ENCODE measurements at regions not wholly inside any gene's neighbourhood (a gene's known extent, or its start where the extent isn't known, plus 50 kb on each side); places are given as distances from the start of the nearest gene placed in this dataset.

GRCh38 chr13:74197677-74198429 is 63.6 kb upstream of the KLF12 start:
- no peak for DNase-seq
- no peaks in the 10 kb centered on the region for H3K4me1 ChIP-seq (ENCODE audit: control insufficient read depth, insufficient read depth, low read length, poor library complexity, severe bottlenecking)
- no peaks in the 10 kb centered on the region for H3K27me3 ChIP-seq (replicated peaks; ENCODE audit: control insufficient read depth, insufficient read depth, low read length, poor library complexity, severe bottlenecking)
- no peak overlapping the region for H3K27ac ChIP-seq (ENCODE audit: insufficient read depth, low read length, poor library complexity, severe bottlenecking)
- H3K9me3 ChIP-seq (ENCODE audit: control insufficient read depth, low read length): no peaks in the 10 kb centered on the region
- H3K4me3 ChIP-seq (ENCODE audit: insufficient read depth, low read depth, low read length, poor library complexity, severe bottlenecking): no peak overlapping the region
- no peaks in the 10 kb centered on the region for H3K36me3 ChIP-seq (ENCODE audit: control insufficient read depth, insufficient read depth, low read length)

- H3K9me3 ChIP-seq (ENCODE audit: control insufficient read depth, low read length): no peaks in the 10 kb centered on the region
- H3K4me3 ChIP-seq (ENCODE audit: insufficient read depth, low read depth, low read length, poor library complexity, severe bottlenecking): no peak overlapping the region
- H3K4me1 ChIP-seq (ENCODE audit: control insufficient read depth, insufficient read depth, low read length, poor library complexity, severe bottlenecking): peaks cover 5% of the 10 kb centered on the region
- H3K27me3 ChIP-seq (replicated peaks; ENCODE audit: control insufficient read depth, insufficient read depth, low read length, poor library complexity, severe bottlenecking): no peaks in the 10 kb centered on the region
- DNase-seq: no peak
- H3K36me3 ChIP-seq (ENCODE audit: control insufficient read depth, insufficient read depth, low read length): no peaks in the 10 kb centered on the region
- no peak overlapping the region for H3K27ac ChIP-seq (ENCODE audit: insufficient read depth, low read length, poor library complexity, severe bottlenecking)
Observed at GRCh38 chr13:74194846-74195245, 60.6 kb upstream of the KLF12 start.

GRCh38 chr13:74193391-74193790 is 59.2 kb upstream of the KLF12 start:
- Histone ChIP-seq H3K27ac (ENCODE audit: insufficient read depth, low read length, poor library complexity, severe bottlenecking) (no peak overlapping the region), H3K4me1 (ENCODE audit: control insufficient read depth, insufficient read depth, low read length, poor library complexity, severe bottlenecking) (peaks cover 5% of the 10 kb centered on the region), H3K36me3 (ENCODE audit: control insufficient read depth, insufficient read depth, low read length) (no peaks in the 10 kb centered on the region), H3K27me3 (replicated peaks; ENCODE audit: control insufficient read depth, insufficient read depth, low read length, poor library complexity, severe bottlenecking) (no peaks in the 10 kb centered on the region), H3K9me3 (ENCODE audit: control insufficient read depth, low read length) (no peaks in the 10 kb centered on the region), H3K4me3 (ENCODE audit: insufficient read depth, low read depth, low read length, poor library complexity, severe bottlenecking) (no peak overlapping the region)
- DNase-seq: no peak

GRCh38 chr13:74191410-74191809 is 57.2 kb upstream of the KLF12 start:
- Histone ChIP-seq H3K9me3 (ENCODE audit: control insufficient read depth, low read length) (no peaks in the 10 kb centered on the region), H3K36me3 (ENCODE audit: control insufficient read depth, insufficient read depth, low read length) (no peaks in the 10 kb centered on the region), H3K4me1 (ENCODE audit: control insufficient read depth, insufficient read depth, low read length, poor library complexity, severe bottlenecking) (peaks cover 5% of the 10 kb centered on the region), H3K4me3 (ENCODE audit: insufficient read depth, low read depth, low read length, poor library complexity, severe bottlenecking) (no peak overlapping the region), H3K27ac (ENCODE audit: insufficient read depth, low read length, poor library complexity, severe bottlenecking) (no peak overlapping the region), H3K27me3 (replicated peaks; ENCODE audit: control insufficient read depth, insufficient read depth, low read length, poor library complexity, severe bottlenecking) (no peaks in the 10 kb centered on the region)
- no peak for DNase-seq

GRCh38 chr13:74190999-74191398 is 56.8 kb upstream of the KLF12 start:
- Histone ChIP-seq H3K36me3 (ENCODE audit: control insufficient read depth, insufficient read depth, low read length) (no peaks in the 10 kb centered on the region), H3K27me3 (replicated peaks; ENCODE audit: control insufficient read depth, insufficient read depth, low read length, poor library complexity, severe bottlenecking) (no peaks in the 10 kb centered on the region), H3K27ac (ENCODE audit: insufficient read depth, low read length, poor library complexity, severe bottlenecking) (no peak overlapping the region), H3K4me3 (ENCODE audit: insufficient read depth, low read depth, low read length, poor library complexity, severe bottlenecking) (no peak overlapping the region), H3K9me3 (ENCODE audit: control insufficient read depth, low read length) (no peaks in the 10 kb centered on the region), H3K4me1 (ENCODE audit: control insufficient read depth, insufficient read depth, low read length, poor library complexity, severe bottlenecking) (peaks cover 5% of the 10 kb centered on the region)
- DNase-seq: no peak

GRCh38 chr13:74187564-74187963 is 53.4 kb upstream of the KLF12 start:
- H3K36me3 ChIP-seq (ENCODE audit: control insufficient read depth, insufficient read depth, low read length): no peaks in the 10 kb centered on the region

GRCh38 chr13:74184283-74184682 is 50.1 kb upstream of the KLF12 start:
- H3K27ac ChIP-seq (ENCODE audit: insufficient read depth, low read length, poor library complexity, severe bottlenecking): no peak overlapping the region
- H3K4me1 ChIP-seq (ENCODE audit: control insufficient read depth, insufficient read depth, low read length, poor library complexity, severe bottlenecking): no peaks in the 10 kb centered on the region
- no peak for DNase-seq
- H3K36me3 ChIP-seq (ENCODE audit: control insufficient read depth, insufficient read depth, low read length): no peaks in the 10 kb centered on the region
- H3K9me3 ChIP-seq (ENCODE audit: control insufficient read depth, low read length): no peaks in the 10 kb centered on the region
- no peak overlapping the region for H3K4me3 ChIP-seq (ENCODE audit: insufficient read depth, low read depth, low read length, poor library complexity, severe bottlenecking)
- no peaks in the 10 kb centered on the region for H3K27me3 ChIP-seq (replicated peaks; ENCODE audit: control insufficient read depth, insufficient read depth, low read length, poor library complexity, severe bottlenecking)

More at GRCh38 chr13:74187564-74187963, 53.4 kb upstream of the KLF12 start:
- peaks cover 5% of the 10 kb centered on the region for H3K4me1 ChIP-seq (ENCODE audit: control insufficient read depth, insufficient read depth, low read length, poor library complexity, severe bottlenecking)
- no peak overlapping the region for H3K27ac ChIP-seq (ENCODE audit: insufficient read depth, low read length, poor library complexity, severe bottlenecking)
- DNase-seq: no peak
- H3K4me3 ChIP-seq (ENCODE audit: insufficient read depth, low read depth, low read length, poor library complexity, severe bottlenecking): no peak overlapping the region
- H3K9me3 ChIP-seq (ENCODE audit: control insufficient read depth, low read length): no peaks in the 10 kb centered on the region
- H3K27me3 ChIP-seq (replicated peaks; ENCODE audit: control insufficient read depth, insufficient read depth, low read length, poor library complexity, severe bottlenecking): no peaks in the 10 kb centered on the region
